GM12892 (cell line): ENCODE measurements at regions not wholly inside any gene's neighbourhood (a gene's known extent, or its start where the extent isn't known, plus 50 kb on each side); places are given as distances from the start of the nearest gene placed in this dataset.

Experiments used
- POLR2A ChIP-seq: IDR thresholded peaks from 2 replicates; pipeline ENCODE4 v1.6.1; 2011; ENCODE audit warnings: low read depth, low read length, control low read depth
- POLR2AphosphoS5 ChIP-seq: IDR thresholded peaks from 2 replicates; pipeline ENCODE4 v1.6.1; 2011; ENCODE audit warnings: low read depth, low read length, control low read depth
- TAF1 ChIP-seq: IDR thresholded peaks from 2 replicates; pipeline ENCODE4 v1.6.1; 2011; ENCODE audit warnings: low read depth, mild to moderate bottlenecking, control low read depth, low read length, borderline replicate concordance

DNA sequence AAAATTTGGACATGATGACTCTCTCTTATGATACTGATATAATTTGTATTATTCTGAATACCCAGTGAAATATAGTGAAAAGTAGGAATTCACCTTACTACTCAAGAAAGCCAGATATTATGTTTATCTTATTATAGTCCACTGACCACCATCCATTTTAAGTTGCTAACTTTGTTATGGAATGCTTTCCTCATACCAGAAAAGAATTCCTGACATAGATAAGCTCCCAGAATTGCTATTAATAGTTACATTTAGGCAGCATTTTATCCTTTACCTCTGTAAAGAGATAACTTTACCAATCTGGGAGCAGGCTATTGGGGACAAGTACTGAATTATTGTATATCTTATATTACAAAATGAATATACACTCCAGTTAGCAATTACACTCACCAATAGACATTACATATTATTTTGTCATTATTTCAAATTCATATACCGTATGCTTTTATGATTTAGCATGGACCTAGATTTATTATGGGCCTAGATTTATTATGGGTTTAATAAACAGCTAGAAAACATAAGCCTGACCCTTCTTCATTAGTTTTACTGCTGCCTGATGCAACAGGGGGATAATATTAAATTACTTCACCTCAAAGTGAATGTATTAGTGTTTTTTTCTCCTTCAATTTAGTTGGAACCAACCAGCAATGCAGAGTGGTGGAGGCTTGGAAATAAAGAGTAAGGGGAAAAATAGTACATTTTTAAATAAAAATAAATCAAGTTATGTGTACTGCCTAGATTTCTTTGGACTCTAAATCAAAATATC is 1886.1 kb downstream of the PCDH9 start:
- TF ChIP-seq POLR2A (no peak), POLR2AphosphoS5 (no peak), TAF1 (no peak)
